ENCODE measurements at regions not wholly inside any gene's neighbourhood (a gene's known extent, or its start where the extent isn't known, plus 50 kb on each side); places are given as distances from the start of the nearest gene placed in this dataset.

DNA sequence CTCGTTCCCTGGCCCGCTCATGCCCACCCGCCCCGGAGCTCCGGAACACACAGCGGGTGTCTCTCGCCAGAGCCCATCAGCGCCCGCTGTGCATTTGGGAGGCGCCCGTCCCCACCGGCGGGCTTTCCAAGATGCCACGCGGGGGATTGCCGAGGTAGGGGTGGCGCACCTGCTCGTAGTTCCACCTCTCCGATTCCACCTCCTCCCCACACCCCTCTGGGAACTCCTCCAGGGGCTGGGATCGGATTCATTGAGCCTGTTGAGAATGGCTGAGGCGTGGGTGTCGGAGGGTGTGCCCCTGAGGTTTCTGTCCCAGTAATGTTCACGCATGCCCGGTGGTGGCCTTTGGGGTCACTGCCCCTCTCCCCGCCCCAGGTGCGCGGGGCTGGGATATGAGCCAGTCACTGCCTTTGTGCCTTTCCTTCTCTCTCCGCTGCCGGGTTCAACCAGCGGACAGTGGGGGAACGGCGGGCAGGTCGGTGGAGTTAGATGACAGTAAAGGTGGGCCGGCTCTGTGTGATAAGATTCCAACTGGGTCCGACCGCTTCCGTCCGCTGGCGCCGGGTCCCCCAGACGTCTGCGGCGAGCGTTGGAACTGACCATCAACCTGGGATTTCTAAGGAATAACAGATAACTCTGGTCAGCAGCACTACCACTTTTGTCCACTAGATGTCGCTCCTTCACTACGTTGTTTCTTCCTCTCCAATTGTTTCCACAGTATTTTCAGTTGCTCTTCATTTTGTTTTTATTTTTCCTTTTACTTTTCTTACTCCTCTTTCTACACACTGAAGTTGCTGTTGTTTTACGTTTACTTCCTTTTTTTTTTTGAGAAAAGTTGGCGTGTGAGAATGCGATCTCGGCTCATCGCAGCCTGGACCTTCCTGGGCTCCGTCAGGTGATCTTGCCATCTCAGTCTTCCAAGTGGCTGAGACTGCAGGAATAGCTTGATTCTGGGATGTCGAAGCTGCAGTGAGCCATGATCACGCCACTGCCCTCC lies 178.1 kb upstream of the ALG10B start:
- peak in 48 of 56 donors; percentile 5 to 88 (median 44) for DNase-seq

DNA sequence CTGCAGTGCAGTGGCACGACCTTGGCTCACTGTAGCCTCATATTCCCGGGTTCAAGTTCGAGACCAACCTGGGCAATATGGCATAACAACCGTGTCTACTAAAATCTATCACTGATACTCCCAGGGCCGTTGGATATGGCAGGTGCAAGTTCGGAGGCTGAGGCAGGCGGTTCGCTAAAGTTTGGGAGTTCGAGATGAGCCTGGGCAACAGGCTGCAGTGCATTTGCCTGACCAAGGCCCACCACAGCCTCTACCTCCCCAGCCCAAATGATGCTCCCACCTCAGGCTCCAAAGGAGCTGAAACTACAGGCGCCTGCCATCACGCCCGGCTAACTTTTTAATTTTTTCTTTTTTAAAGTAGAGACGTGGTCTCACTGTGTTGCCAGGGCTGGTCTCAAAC lies 177.1 kb upstream of the ALG10B start:
- no peak for DNase-seq

DNA sequence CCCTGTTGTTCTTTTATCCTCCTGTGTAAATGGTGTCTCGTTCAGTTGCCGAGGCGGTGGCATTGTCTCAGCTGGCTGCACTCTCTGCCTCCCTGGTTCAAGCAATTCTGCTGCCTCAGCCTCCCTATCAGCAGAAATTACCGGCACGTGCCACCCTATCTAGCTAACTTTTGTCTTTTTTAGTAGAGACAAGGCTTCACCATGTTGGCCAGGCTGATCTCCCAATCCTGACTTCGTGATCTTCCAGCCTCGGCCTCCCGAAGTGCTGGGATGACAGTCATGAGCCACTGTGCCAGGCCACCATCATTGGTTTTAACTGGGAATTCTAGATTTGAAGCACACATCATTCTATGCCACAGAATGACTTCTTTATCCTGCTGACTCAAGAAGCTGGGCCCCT lies 175.3 kb upstream of the ALG10B start:
- DNase-seq: no peak

DNA sequence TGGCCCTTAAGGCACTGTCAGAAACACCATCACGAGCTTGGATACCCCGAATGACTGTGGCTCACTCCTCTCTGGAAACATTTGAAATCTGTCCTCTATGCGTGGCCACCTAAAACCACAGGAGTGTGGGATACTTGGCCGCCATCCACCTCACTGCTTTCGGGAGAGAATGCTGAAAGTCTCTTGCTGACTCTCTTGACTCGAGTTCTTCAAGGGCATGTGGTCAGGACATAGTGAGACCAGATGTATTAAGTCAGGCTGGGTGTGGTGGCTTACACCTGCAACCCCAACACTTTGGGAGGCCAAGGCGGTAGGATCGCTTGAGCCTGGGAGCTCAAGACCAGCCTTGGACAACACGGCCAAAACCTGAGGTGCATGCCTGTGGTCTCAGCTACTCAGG lies 174.7 kb upstream of the ALG10B start:
- no peak for DNase-seq

DNA sequence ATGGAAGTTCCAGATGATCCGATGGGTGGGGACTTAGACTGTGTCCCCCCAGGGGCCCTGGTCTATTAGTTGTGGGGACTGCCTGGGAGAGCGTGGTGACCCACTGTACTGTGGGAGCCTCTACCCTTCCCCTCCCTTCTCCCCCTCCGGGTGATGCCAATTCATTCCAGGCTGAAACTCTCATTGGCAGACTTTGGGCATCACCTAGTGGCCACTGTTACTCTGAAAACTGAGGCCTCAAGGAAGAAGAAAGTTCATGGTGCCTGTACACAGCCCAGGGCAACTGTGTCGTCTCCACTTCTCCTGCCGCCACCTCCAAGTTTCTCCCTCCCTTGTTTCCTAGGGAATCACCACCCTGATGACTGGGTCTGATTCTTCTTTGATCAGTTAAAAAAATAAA lies 173.6 kb upstream of the ALG10B start:
- DNase-seq: no peak

DNA sequence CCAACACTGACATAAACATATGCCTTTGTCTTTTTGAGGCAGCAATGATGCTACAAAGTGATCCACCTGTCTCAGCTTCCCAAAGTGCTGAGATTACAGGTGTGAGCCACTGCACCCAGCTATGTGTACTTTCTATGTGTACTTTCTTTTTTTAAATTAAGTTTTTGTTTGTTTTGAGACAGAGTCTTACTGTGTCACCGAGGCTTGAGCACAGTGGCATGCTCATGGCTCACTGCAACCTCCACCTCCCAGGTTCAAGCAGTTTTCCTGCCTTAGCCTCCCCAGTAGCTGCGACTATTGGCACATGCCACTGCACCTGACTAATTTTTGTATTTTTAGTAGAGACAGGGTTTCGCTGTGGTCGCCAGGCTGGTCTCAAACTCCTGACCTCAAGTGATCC lies 172.5 kb upstream of the ALG10B start:
- no peak for DNase-seq

DNA sequence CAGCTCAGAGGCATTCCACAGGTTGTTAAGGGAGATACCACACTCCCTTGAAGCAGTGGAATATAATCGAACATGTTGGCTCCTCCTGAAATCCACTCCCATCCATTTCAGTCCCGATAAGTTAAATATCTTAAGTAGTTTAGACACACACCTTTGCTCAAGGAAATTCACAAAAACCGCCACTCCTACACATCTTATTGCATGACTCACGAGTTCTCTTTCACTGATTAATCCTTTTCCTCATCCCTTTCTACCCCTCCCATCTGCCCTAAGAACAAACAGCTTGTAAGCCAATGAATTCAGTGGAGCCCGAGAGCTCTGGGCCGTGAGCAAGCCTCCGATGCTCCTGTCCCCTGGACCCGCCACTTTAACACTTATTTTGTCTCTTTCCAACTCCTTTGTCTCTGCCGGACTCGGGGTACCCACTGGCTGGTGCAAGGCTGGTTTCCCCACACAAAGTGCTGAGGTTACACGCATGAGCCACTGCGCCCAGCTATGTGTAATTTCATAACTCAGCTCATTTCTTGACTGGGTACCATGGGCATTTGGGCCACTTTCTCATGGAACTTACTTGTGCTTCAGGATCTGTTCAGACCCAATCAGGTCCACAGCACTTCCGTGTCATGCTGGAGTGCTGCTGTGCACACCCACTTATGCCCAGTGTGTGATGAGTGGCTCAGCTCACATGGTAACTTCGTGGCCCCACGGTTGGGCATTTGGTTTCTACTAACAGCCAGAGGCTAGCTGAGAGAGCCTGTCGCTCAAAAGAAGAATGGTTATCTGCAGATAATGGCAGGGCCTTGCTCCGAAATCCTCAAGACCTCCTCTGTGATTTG lies 171.8 kb upstream of the ALG10B start:
- peak in 1 of 56 donors; percentile 17 for DNase-seq

DNA sequence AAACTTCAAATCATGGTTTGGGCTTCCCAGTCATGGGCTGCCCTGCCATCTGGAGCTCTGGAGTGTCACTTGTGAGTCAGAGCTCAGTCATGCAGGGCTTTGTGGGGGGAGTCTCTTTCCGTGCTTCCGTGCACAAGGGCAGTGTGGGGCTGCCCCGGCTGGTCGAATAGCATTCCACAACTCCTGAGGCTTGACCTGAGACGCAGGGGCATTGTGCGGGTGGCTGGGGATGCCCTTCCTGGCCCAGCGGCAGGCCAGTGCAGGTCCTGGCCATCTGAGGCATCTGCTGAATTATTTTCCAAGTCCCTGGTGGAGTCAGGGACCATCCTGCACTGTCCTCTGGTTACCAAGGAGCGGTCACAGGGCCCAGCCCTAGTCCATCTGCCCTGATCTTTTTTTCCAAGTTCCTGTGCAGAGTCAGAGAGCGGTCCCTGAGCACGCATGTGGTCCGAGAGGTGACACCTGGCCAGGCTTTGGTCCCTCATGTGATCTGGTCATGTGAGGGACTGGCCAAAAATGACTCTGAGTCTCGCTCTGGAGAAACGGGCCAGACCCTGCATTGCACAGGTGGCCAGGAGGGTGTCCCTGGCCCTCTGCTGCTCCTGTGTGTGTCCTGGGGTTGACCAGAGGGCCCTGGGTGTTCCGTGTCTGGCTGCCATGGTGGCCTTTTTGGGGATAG lies 167.0 kb upstream of the ALG10B start:
- no peak for DNase-seq

DNA sequence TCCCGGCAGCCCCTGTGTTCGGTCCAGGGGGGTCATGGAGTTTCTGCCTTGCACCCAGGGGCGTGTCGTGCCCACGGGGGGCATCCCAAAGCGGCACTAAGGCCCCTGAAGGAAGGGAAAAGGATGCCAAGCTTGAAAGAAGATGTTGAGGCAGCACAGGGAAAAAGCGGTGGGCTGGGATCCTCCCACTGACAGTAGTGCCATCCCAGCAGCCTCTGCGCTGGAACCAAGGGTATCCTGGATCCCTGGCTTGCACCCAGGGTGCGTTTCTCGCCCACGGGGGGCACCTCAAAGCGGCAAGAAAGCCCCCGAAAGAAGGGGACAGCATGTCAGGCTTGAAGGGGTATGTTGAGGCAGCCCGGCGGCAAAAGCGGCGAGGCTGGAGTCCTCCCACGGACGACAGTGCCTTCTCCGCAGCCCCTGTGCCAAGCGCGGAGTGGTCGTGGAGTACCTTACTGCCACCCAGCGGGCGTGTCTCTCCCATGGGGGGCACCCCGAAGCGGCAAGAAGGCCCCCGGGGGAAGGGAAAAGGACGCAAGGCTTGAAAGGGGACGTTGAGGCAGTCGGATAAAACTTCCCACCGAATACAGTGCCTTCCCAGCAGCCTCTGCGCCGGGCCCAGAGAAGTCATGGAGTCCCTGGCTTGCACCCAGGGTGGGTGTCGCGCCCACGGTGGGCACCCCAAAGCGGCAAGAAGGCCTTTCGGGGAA lies 164.4 kb upstream of the ALG10B start:
- DNase-seq: no peak

DNA sequence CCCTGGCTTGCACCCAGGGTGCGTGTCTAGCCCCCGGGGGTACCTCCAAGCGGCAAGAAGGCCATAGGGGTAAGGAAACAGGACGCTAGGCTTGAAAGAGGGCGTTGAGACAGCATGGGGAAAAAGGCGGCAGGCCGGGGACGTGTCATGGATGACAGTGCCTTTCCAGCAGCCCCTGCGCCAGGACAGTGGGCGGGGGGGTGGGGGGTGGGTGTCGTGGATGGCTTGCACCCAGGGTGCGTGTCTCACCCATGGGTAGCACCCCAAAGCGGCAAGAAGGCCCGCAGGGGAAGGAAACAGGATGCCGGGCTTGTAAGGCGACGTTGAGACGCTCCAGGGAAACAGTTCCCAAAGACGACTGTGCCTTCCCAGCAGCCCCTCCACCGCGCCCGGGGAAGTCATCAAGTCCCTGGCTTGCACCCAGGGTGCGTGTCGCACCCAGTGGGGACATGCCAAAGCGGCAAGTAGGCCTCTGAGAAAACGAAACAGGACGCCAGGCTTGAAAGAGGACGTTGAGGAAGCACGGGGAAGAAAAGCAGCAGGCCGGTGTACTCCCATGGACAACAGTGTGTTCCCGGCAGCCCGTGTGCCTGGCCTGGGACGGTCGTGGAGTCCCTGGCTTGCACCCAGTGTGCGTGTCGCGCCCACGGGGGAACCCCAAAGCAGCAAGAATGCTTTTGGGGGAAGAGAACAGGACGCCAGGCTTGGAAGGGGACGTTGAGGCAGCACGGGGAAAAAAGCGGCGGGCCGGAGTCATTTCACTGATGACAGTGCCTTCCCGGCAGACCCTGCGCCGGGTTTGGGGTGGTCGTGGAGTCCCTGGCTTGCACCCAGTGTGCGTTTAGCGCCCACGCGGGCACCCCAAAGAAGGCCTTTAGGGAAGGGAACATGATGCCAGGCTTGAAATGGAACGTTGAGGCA lies 163.5 kb upstream of the ALG10B start:
- DNase-seq: no peak

DNA sequence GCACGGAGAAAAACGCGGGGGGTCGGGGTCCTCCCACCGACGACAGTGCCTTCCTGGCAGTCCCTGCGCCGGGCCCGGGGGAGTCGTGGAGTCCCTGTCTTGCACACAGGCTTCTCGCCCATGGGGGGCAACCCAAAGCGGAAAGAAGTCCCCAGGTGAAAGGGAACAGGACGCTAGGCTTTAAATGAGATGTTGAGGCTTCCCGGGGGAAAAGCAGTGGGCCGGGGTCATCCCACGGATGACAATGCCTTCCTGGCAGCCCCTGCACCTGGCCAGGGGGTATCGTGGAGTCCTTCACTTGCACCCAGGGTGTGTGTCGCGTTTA lies 162.9 kb upstream of the ALG10B start:
- no peak for DNase-seq

DNA sequence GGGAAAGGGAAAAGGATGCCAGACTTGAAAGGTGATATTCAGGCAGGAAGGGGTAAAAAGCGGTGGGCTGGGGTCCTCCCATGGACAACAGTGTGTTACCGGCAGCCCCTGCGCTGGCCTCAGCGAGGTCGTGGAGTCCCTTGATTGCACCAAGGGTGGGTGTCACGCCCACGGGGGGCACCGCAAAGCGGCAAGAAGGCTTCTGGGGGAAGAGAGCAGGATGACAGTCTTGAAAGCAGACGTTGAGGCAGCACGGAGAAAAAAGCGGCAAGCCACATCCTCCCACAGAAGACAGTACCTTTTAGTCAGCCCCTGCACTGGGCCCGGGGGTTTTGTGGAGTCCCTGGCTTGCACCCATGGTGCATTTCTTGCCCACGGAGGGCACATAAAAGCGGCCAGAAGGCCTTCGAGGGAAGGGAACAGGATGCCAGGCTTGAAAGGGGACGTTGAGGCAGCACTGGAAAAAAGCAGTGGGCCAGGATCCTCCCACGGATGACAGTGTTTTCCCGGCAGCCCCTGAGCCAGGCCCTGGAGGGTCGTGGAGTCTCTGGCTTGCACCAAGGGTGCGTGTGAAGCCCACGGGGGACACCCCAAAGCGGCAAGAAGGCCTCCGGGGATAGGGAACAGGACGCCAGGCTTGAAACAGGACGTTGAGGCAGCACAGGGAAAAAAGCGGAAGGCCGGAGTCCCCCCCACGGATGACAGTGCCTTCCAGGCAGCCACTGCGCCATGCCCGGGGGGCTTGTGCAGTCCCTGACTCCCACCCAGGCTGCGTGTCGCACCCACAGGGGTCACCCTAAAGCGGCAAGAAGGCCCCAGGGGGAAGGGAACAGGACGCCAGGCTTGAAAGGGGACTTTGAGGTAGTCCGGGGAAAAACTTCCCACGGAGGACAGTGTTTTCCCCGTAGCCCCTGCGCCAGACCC lies 162.2 kb upstream of the ALG10B start:
- DNase-seq: no peak

DNA sequence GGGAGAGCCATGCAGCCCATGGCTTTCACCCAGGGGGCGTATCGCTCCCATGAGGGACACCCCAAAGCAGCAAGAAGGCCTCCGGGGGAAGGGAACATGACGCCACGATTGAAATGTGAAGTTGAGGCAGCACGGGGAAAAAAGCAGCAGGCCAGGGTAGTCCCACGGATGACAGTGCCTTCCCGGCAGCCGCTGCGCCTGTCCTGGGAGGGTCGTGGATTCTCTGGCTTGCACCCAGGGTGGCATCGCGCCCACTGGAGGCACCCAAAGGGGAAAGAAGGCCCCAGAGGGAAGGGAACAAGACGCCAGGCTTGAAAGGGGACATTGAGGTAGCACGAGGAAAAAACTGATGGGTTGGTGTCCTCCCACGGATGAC lies 161.6 kb upstream of the ALG10B start:
- DNase-seq: no peak

DNA sequence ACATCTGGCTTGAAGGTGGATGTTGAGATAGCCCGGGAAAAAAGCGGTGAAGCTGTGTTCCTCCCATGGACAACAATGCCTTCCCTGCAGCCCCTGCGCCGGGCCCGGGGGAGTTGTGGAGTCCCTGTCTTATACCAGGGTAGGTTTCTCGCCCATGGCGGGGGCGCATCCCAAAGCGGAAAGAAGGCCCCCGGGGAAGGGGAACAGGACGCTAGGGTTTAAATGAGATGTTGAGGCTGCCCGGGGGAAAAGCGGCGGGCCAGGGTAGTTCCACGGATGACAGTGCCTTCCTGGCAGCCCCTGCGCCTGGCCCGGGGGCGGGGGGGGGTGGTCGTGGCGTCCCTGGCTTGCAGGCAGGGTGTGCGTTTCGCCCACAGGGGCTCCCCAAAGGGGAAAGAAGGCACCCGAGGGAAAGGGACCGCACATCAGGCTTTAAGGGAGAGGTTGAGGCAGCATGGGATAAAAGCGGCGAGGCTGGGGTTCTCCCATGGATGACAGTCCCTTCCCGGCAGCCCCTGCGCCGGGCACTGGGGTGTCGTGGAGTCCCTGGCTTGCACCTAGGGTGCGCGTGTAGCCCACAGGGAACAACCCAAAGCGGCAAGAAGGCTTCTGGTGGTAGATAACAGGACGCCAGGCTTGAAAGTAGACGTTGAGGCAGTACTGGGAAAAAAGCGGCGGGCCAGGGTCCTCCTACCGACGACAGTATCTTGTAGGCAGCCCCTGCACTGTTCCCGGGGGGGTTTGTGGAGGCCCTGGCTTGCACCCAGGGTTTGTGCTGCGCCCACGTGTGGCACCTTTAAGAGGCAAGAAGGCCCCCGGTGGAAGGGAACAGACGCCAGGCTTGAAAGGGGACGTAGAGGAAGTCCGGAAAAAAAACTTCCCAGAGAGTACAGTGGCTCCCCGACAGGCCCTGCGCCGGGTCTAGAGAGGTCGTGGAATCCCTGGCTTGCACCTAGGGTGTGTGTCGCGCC lies 160.8 kb upstream of the ALG10B start:
- DNase-seq: no peak

DNA sequence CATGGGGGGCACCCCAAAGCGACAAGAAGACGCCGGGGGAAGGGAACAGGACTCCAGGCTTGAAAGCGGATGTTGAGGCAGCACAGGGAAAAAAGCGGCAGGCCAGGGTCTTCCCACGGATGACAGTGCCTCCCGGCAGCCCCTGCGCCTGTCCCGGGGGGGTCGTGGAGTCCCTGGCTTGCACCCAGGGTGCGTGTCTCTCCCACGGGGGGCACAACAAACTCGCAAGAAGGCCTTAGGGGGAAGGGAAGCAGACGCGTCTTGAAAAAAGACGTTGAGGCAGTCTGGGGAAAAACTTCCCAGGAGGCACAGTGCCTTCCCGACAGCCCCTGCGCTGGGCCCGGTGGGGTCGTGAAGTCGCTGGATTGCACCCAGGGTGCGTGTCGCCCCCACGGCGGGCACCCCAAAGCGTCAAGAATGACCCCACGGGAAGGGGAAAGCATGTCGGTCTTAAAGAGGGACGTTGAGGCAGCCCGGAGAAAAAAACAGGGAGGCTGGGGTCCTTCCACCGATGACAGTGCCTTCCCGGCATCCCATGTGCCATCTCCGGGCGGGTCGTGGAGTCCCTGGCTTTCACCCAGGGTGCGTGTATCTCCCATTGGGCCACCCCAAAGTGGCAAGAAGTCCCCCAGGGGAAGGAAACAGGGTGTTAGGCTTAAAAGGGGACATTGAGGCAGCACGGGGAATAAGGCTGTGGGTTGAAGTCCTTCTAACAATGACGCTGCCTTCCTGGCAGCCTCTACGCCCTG lies 159.9 kb upstream of the ALG10B start:
- no peak for DNase-seq

DNA sequence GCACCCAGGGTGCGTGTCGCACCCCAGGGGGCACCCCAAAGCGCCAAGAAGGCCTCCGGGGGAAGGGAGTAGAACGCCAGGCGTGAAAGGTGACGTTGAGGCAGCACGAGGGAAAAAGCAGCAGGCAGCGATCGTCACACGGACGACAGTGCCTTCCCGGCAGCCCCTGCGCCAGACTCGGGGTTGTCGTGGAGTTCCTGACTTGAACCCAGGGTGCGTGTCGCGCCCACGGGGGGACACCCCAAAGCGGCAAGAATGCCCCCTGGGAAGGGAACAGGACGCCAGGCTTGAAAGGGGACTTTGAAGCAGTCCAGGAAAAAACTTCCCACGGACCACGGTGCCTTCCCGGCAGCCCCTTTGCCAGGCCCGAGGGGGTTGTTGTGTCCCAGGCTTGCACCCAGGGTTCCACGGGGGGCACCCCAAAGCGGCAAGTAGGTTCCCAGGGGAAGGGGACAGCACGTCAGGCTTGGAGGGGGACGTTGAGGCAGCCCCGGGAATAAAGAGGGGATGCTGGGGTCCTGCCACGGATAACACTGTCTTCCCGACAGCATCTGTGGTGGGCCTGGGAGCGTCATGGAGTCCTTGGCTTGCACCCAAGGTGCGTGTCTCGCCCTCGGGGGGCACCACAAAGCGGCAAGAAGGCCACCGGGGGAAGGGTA lies 159.2 kb upstream of the ALG10B start:
- DNase-seq: no peak
